Activated CD8-positive, alpha-beta memory T cell treated with anti-CD3 and anti-CD28 coated beads for 36 hours (primary cell): ENCODE measurements at regions not wholly inside any gene's neighbourhood (a gene's known extent, or its start where the extent isn't known, plus 50 kb on each side); places are given as distances from the start of the nearest gene placed in this dataset.

Source experiments
- CTCF ChIA-PET: fragments of 350-600 bp; sonication (Branson Sonifier 250); formaldehyde crosslinking; loops from one replicate; lab custom pipeline; 2021; ENCODE audit warnings: antibody characterized with exemption; lab: Charles Lee
- POLR2A ChIA-PET: fragments of 350-600 bp; sonication (Branson Sonifier 250); formaldehyde crosslinking; loops from one replicate; lab custom pipeline; 2021; ENCODE audit warnings: antibody characterized with exemption; lab: Charles Lee

DNA sequence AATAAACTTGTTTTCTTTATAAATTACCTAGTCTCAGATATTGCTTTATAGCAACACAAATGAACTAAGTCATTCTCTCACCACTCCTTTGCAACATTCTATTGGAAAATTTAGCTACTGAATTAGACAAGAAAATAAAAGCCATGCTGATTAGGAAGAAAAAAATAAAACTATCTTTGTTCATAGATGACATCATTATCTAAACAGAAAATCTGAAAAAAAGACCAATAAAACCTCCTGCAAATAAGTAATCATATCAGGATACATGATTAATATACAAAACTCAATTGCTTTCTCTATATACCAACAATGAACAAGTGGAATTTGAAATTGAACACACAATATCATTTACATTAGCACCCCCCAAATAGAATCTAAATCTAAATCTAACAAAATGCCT is 455.3 kb upstream of the KIF2A start:
- CTCF ChIA-PET: no interaction called here
- POLR2A ChIA-PET: no interaction called here

DNA sequence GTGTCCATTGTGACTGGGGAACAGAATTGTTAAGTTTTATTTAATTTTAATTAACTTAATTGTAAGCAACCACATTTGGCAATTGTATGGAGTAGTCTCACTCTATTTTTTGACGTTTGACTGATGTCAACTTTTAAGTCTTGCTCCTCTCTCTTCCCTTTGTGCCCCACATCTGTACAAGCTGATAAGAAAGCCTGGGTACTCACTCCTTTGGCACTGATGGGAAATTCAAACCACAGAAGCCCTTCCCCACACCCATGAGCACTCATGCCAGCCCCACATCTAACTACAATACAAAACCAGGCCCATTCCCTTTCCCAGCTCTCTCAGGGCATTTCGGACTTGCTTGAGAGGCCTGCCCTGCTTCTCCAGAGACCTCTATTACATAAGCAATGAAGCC is 451.5 kb upstream of the KIF2A start:
- POLR2A ChIA-PET: no interaction called here
- CTCF ChIA-PET: no interaction called here

DNA sequence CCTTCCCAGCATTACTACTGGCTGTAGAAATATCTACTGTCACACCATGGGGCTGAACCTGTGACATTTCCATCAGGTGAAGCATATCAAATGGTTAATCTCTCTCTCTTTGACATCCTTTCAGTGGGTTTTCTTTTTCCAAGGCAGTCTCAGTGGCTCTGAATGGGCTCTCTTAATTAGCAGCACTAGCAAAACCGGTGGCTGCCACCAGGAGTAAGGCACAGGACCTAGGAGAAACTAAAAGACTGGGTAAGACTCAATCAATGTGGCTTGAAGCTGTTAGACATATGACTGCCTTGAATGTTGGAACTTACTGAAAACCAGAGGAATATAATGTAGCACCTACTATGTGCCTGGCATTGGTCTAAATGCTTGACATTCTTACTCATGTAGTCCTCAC is 445.0 kb upstream of the KIF2A start:
- POLR2A ChIA-PET: no interaction called here

DNA sequence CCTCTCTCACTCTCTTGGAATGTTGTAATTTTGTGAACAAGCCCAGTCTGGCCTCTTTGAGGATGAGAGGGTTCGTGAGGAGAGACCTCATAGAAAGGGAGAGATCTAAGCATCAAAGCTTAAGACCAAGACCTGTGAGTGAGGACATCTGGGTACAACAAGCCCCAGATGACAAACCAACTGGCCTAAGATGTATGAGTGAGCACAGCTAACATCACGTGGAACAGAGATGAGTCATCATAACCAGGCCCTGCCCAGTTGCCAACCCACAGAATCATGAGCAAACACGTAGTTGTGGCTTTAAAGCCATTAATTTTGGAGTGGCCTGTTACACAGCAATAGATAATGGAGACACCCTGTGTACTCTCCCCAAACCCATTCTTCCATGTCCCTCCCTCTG is 439.1 kb upstream of the KIF2A start:
- ChIA-PET POLR2A (no interaction called here), CTCF (no interaction called here)

More for the DNA sequence above, 445.0 kb upstream of the KIF2A start:
- CTCF ChIA-PET: no interaction called here

DNA sequence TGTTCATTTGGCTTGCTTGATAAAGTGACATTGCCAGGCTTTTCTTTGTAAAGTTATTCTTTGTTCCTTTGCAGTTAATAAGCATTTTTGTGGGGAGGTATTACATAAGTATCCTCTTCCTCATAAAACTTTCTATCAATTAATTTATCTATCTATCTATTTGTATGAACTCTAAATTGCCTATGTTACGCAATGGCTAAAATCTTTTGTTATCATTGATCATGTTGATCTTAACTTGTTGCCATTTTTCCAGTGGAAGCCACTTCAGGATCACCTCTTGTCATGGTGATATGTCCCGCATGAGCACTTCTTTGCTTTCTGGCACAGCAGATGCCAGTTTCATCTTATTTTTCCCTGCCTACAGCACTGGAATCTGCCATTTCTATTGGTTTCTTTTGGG is 436.7 kb upstream of the KIF2A start:
- POLR2A ChIA-PET: no interaction called here
- CTCF ChIA-PET: no interaction called here

DNA sequence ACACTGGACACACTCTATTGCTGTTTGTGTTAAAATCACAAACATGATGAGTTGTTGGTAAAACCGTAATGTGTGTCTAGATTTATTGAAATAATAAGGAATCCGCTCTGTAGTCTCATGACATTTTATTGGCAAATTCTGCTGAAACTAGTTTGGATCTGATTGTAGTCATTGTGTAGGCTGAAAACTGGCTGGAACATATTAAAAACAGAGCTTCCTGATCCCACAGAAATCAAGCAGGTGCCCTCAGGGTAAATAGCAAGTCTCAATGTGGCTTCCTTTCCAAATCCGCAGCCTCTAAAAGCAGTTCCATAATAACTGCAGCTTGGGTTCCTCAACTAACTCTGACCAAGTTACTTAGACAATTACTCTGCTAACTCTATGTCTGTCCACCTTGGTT is 427.5 kb upstream of the KIF2A start:
- ChIA-PET CTCF (no interaction called here), POLR2A (no interaction called here)

DNA sequence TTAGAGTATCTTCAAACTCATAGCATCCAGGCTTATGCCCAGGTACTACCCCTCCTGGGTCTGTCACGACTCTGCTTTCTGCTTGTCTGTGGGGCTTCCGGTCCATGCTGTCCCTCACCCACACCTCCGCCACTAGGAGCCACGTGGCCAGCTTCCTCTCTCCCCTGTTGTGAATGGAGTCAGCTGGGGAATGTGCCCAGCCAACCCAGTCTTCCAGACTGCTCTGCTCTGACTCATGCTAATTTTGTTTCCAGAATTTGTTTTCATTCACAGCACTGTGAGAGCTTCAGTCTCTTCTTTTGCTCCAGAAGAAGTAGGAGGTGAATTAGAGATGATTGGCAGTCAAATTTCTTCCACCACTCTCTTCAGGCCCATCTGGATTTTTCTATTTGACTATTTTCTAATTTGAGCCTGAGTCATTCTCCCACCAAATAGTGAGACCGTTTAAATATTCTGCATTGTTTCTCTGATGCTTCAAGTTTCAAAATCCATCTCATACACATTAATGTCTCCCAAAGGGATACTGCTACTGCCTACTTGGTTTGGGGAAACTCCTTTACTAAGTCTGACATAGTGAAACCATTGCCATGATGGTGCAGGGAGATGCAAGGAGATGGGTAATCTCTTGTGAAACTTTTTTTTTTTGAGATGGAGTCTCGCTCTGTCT is 424.1 kb upstream of the KIF2A start:
- CTCF ChIA-PET: no interaction called here
- POLR2A ChIA-PET: no interaction called here

DNA sequence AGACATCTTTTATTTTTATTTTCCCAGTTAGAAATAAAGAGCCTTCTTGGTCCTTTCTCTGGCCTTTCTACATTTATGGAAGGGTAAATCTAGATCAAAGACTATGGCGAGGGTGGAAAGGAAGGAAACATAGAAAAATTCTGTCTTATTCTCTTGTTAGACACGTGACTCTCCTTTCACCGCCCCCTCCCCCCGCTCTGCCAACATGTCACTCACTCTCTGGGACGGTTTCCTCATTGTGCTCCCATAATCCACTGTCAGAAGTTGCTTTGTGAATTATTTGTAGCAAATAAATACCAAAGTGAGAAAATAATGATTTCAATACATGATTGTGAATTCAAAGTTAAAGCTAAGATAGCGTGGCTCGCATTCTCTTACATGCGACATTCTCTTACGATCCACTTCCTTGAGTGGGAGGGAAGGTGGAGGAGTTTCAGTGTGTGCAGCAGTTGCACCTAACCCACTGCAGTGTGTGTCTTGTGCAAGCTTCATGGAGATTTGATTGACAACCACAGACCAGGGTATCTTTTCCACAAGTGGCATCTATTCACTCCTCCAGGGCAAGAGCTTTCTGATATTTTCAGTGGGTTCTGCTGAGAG is 423.0 kb upstream of the KIF2A start:
- ChIA-PET POLR2A (no interaction called here), CTCF (no interaction called here)

DNA sequence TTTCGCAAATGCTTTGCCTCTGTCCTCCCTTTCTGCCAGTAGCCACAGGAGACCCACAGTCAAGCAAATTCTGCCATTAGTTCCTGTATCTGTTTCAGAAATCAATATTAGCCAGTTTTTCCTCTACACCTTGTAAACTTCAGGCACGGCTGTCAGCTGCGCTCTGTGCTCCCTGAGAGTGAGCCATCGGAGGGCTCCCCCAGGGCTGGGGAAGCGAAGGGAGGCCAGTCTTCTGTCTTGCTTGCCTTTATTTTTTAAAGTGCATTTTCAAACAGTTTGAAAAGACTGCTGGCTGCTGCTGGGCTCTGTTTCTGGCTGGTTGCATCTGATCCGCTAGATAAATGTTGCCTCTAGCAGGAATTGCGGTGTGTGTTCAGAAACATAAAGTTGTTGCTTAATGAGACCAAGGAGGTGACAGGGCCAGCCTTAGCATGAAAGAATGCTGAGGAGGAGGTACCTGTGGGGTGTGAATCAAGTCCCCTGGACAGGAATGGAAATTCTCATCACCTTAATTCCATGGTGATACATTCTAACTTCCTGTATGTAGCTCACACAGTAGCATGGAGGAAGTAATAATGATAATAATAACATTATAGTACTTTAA is 421.7 kb upstream of the KIF2A start:
- ChIA-PET CTCF (no interaction called here), POLR2A (no interaction called here)

DNA sequence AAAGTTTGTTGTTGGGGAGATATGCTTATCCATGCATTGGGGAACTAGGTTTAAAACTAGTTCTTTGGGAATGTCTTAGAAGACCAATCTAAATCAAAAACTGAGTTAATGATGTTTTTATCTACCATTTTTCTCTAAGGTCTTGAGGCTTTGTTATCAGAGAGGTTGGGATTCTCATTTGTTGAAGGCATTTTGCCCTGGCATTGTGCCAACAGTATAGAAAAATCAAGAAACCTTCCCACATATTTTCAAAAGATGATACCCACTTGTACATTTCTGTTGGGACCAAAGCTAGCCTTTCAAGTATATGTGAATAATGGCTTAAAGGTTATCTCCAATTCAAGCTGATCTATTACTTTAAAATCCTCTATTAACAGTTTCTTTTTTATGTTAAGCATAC is 419.8 kb upstream of the KIF2A start:
- CTCF ChIA-PET: no interaction called here
- POLR2A ChIA-PET: no interaction called here

DNA sequence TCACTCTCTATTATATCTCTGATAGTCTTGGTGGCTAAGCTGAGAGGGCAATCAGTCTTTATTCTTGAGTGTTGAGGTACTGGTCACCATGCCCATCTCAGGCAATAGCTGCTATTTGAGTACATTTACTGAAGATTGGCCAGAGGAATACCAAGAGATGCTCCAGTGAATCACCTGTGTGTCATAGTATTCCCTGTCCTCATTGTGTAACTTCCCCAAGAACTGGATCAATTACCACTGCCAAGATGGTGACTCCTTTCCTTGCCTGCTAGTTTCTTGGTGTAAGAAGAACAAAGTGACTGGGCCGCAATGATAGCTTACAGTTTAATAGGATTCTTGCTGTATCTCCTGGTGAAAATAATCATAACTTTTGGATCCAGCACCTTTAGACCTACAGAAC is 418.7 kb upstream of the KIF2A start:
- CTCF ChIA-PET: no interaction called here
- POLR2A ChIA-PET: no interaction called here

DNA sequence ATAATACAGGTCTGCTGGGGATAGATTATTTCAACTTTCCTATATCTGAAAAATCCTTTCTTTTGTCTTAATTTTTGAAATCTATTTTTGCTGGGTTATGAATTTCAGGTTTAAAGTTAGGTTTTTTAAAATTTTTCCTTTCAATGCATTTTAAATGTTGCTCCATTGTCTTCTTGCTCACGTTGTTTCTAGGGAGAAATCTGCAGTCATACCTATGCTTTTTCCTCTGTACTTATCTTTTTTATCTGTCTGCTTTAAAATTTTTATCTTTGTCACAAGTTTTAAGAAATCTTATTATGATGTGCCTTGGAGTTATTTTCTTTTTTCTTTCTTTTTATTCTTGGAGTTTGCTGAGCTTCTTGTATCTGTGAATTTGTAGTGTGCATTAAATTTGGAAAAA is 412.0 kb upstream of the KIF2A start:
- CTCF ChIA-PET: no interaction called here
- POLR2A ChIA-PET: no interaction called here

DNA sequence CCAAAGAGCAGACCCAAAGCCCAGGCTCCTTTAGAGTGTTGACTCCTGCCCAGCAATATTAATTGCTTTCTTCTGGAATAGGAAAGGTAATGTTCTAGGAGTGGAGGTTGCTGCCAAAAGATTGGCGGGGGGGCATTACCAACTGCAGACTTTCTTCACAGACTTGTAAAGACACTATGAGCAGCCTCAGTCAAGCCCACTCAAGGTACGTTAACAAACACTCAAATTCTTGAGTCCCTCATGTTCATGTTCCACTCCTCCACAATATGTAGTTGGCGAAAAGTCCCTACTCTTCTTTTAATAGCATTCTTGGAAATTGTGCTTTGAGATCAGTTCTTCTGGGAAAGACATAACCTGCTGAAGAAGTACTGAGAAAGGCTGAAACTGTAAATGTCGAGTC is 409.2 kb upstream of the KIF2A start:
- CTCF ChIA-PET: no interaction called here
- POLR2A ChIA-PET: no interaction called here

DNA sequence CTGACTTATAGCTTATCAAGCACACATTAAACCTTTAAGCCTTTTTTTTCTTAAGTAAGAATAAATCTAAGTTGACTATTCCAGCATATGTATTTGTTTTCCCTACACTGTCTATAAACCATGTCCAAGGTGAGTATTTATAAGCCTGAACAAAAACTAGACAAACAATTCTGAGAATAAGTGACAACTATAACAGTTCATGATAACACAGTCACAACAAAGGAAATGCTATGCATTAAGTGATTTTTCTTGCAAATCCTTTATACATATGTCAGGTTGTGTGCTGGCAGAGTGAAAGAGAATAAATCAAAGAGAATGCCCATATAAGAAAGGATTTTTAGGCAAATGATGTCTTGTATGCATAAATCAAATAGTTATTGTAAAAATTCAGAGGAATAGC is 408.8 kb upstream of the KIF2A start:
- CTCF ChIA-PET: no interaction called here
- POLR2A ChIA-PET: no interaction called here

DNA sequence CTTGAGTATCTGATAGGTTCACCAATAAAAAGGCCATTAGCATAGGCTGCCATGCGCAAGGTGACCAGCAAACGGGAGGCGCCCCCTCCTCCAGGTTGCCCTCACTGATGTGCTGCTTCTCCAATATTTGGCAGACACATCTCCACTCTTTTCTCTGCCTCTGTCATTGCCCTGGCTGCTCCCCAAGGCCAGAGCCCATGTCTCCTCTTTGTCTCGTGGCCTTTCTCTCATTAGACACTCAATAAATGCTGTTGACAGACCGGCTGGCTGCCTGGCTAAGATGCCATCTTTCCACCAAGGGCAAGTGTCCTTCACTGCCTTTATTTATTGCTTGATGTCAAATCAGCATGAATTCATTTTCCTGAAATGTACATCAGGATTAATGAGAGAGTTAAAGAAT is 404.0 kb upstream of the KIF2A start:
- POLR2A ChIA-PET: no interaction called here

DNA sequence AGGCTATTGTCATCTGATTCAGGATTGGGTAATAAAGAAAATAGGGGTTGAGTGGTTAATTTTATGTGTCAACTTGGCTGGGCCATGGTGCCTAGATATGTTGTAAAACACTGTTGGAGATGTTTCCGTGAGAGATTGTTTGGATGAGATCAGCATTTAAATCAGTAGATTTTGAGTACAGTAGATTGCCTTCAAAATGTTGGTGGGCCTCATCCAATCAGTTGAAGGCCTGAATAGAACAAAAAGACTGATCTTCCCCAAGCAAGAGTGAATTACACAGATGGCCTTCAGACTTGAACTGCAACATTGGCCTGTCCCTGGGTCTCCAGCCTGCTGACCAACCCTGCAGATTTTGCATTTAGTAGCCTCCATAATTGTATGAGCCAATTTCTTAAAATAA is 401.3 kb upstream of the KIF2A start:
- ChIA-PET POLR2A (no interaction called here), CTCF (no interaction called here)

More for the DNA sequence above, 404.0 kb upstream of the KIF2A start:
- CTCF ChIA-PET: no interaction called here

DNA sequence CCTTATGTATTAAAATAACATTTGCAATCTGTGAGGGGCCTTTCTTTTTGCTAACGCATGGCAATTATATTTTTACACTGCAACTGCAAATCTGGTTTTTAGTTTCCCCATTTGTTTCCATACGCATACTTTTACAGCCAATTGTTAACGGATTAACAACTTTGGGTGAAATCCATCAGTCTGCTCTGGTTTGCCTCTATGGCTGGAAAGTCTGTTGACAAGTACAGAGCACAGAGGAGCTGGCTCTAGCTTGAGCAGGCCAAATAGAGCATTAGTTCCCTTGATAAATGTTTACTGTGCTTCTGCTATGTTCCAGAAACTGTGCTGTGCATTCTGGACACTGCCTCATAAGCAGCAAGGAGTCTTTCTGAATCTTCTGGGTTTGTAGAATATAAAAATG is 400.4 kb upstream of the KIF2A start:
- CTCF ChIA-PET: no interaction called here
- POLR2A ChIA-PET: no interaction called here

DNA sequence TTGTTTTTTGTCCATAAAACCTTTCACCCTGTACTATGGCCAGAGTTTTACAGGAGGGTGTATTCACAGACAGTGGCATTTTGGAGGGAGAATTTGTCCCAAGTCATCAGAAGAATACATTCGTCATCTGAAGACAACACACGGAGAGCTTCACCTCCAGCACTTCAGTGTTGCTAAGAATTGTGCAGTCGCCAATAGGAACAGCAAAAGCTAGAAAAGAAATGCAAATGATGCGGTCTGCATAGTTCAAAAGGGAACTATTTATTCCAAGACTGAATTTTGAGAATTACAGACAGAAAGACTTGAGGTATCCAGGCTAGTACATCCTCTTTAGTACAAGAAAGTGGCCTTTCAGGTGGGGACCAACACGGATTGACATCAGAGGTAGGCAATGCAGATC is 399.2 kb upstream of the KIF2A start:
- ChIA-PET POLR2A (no interaction called here), CTCF (no interaction called here)

DNA sequence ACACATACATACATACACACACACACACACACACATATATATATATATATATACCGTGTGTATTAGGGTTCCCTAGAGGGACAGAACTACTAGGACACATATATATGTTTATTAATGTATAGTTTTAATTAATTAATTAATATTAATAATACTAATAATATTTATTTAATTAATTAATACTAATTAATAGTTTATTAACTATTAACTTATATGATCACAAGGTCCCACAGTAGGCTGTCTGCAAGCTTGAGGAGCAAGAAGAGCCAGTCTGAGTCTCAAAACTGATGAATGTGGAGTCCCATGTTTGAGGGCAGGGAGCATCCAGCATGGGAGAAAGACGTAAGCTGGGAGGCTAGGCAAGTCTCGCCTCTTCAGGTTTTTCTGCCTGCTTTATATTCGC is 398.0 kb upstream of the KIF2A start:
- ChIA-PET POLR2A (no interaction called here), CTCF (no interaction called here)

DNA sequence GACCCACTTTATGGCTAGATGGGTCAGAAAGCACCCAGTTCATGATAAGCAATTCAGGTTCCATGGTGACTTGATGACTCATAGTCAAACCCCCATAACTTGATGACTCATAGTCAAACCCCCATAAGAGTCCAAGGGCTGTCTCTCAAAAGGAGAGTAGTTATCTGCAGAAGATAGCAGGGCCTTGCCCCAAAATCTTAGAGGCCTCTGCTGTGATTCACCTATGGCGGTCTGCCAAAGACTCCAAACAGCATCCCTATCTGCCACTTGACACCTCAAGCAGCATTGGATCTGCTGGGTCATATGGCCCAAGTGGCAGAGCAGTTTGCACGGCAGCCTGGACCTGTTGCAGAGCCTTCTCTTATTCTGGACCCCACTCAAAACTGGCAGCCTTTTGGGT is 395.2 kb upstream of the KIF2A start:
- ChIA-PET CTCF (no interaction called here), POLR2A (no interaction called here)

DNA sequence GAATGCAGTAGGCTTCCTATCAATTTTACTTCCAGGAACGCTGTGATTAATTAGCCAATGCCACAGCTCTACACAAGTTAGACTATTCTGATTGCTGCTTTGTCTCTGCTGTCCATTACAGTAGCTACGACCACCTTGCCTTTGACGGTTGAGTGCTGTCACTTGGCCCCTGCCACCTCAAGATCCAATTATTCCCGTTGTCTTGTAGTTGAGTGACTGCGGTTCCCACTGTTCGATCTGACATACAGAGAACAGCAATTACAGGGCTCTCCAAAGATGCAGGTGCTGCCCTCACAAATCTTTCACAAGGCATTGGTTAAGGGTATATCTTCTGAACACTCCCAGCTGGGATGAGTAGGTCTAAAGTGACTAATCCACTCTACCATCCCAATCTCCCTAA is 393.4 kb upstream of the KIF2A start:
- POLR2A ChIA-PET: no interaction called here
- CTCF ChIA-PET: no interaction called here

DNA sequence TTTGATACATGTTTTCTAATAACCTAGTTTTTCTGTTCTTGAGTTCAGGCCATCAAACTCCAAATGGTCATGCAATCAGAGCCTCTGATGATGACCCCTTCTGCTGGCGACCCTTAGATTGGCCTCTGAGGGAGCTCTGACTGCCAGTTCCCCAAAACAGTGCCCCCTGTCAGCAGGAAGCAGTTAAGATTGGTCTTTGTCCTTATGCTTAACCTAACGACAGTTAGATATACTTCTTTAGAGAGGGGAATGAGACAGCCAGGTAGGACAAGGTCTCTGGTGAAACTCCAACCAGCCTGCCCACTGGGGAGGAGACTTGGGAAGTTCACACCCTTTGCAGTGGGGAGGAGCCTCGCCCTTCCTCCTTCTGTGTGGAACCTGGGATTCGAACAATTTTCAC is 390.4 kb upstream of the KIF2A start:
- ChIA-PET CTCF (no interaction called here), POLR2A (no interaction called here)
